ENCODE measurements at regions not wholly inside any gene's neighbourhood (a gene's known extent, or its start where the extent isn't known, plus 50 kb on each side); places are given as distances from the start of the nearest gene placed in this dataset.

- Histone ChIP-seq H3K36me3 (ENCODE audit: insufficient read depth, low read length) (no peaks in the 10 kb centered on the region), H3K9ac (ENCODE audit: low read depth, low read length, poor library complexity, severe bottlenecking) (no peak overlapping the region), H3K4me2 (ENCODE audit: low read depth, low read length, poor library complexity, severe bottlenecking) (no peak overlapping the region), H3K9me2 (replicated peaks; ENCODE audit: low read depth, low read length) (no peaks in the 10 kb centered on the region), H3K79me2 (ENCODE audit: insufficient read depth, low read length) (no peaks in the 10 kb centered on the region), H3K27me3 (ENCODE audit: insufficient read depth, low read length, poor library complexity, severe bottlenecking) (no peaks in the 10 kb centered on the region), H3K4me1 (ENCODE audit: insufficient read depth, low read length, poor library complexity, severe bottlenecking) (no peaks in the 10 kb centered on the region), H3K4me3 (ENCODE audit: low read length, poor library complexity, severe bottlenecking) (no peak overlapping the region), H4K20me1 (ENCODE audit: insufficient read depth, low read length, poor library complexity, severe bottlenecking) (no peaks in the 10 kb centered on the region), H2AFZ (ENCODE audit: low read length) (no peak overlapping the region), H3F3A (ENCODE audit: low read depth) (no peaks in the 10 kb centered on the region), H3K9me3 (ENCODE audit: insufficient read depth, low read depth, low read length) (no peaks in the 10 kb centered on the region)
- TF ChIP-seq, protein P1, sequence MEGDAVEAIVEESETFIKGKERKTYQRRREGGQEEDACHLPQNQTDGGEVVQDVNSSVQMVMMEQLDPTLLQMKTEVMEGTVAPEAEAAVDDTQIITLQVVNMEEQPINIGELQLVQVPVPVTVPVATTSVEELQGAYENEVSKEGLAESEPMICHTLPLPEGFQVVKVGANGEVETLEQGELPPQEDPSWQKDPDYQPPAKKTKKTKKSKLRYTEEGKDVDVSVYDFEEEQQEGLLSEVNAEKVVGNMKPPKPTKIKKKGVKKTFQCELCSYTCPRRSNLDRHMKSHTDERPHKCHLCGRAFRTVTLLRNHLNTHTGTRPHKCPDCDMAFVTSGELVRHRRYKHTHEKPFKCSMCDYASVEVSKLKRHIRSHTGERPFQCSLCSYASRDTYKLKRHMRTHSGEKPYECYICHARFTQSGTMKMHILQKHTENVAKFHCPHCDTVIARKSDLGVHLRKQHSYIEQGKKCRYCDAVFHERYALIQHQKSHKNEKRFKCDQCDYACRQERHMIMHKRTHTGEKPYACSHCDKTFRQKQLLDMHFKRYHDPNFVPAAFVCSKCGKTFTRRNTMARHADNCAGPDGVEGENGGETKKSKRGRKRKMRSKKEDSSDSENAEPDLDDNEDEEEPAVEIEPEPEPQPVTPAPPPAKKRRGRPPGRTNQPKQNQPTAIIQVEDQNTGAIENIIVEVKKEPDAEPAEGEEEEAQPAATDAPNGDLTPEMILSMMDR (conservative IDR thresholded peaks at IDR 0.05; ENCODE audit: low read length), result no peak
- TF ChIP-seq EZH2phosphoT487 (IDR thresholded peaks at IDR 0.05; ENCODE audit: borderline replicate concordance), result no peak
Measured at GRCh38 chr2:80863147-80863714, 558.7 kb upstream of the LRRTM1 start.

- Histone ChIP-seq H3F3A (ENCODE audit: low read depth) (no peaks in the 10 kb centered on the region), H3K4me3 (ENCODE audit: low read length, poor library complexity, severe bottlenecking) (no peak overlapping the region), H3K9me3 (ENCODE audit: insufficient read depth, low read depth, low read length) (no peaks in the 10 kb centered on the region), H2AFZ (ENCODE audit: low read length) (no peak overlapping the region), H4K20me1 (ENCODE audit: insufficient read depth, low read length, poor library complexity, severe bottlenecking) (no peaks in the 10 kb centered on the region), H3K9me2 (replicated peaks; ENCODE audit: low read depth, low read length) (no peaks in the 10 kb centered on the region), H3K27me3 (ENCODE audit: insufficient read depth, low read length, poor library complexity, severe bottlenecking) (no peaks in the 10 kb centered on the region), H3K36me3 (ENCODE audit: insufficient read depth, low read length) (no peaks in the 10 kb centered on the region), H3K4me1 (ENCODE audit: insufficient read depth, low read length, poor library complexity, severe bottlenecking) (no peaks in the 10 kb centered on the region), H3K9ac (ENCODE audit: low read depth, low read length, poor library complexity, severe bottlenecking) (no peak overlapping the region), H3K79me2 (ENCODE audit: insufficient read depth, low read length) (no peaks in the 10 kb centered on the region), H3K4me2 (ENCODE audit: low read depth, low read length, poor library complexity, severe bottlenecking) (no peak overlapping the region)
- TF ChIP-seq, protein P1 (conservative IDR thresholded peaks at IDR 0.05; ENCODE audit: low read length), result no peak
- TF ChIP-seq EZH2phosphoT487 (IDR thresholded peaks at IDR 0.05; ENCODE audit: borderline replicate concordance), result no peak
Measured at GRCh38 chr2:80858965-80859364, 554.4 kb upstream of the LRRTM1 start.

GRCh38 chr2:80856227-80856626 is 551.7 kb upstream of the LRRTM1 start:
- Histone ChIP-seq H3K4me2 (ENCODE audit: low read depth, low read length, poor library complexity, severe bottlenecking) (no peak overlapping the region), H3F3A (ENCODE audit: low read depth) (no peaks in the 10 kb centered on the region), H3K27me3 (ENCODE audit: insufficient read depth, low read length, poor library complexity, severe bottlenecking) (no peaks in the 10 kb centered on the region), H3K9ac (ENCODE audit: low read depth, low read length, poor library complexity, severe bottlenecking) (no peak overlapping the region), H3K9me2 (replicated peaks; ENCODE audit: low read depth, low read length) (no peaks in the 10 kb centered on the region), H3K4me3 (ENCODE audit: low read length, poor library complexity, severe bottlenecking) (no peak overlapping the region), H3K9me3 (ENCODE audit: insufficient read depth, low read depth, low read length) (no peaks in the 10 kb centered on the region), H4K20me1 (ENCODE audit: insufficient read depth, low read length, poor library complexity, severe bottlenecking) (no peaks in the 10 kb centered on the region), H3K79me2 (ENCODE audit: insufficient read depth, low read length) (no peaks in the 10 kb centered on the region), H3K36me3 (ENCODE audit: insufficient read depth, low read length) (no peaks in the 10 kb centered on the region), H3K4me1 (ENCODE audit: insufficient read depth, low read length, poor library complexity, severe bottlenecking) (no peaks in the 10 kb centered on the region), H2AFZ (ENCODE audit: low read length) (no peak overlapping the region)
- no peak for TF ChIP-seq EZH2phosphoT487 (IDR thresholded peaks at IDR 0.05; ENCODE audit: borderline replicate concordance)
- TF ChIP-seq, protein P1 (conservative IDR thresholded peaks at IDR 0.05; ENCODE audit: low read length), result no peak

Measured in Loucy (cell line).